ENCODE measurements at regions not wholly inside any gene's neighbourhood (a gene's known extent, or its start where the extent isn't known, plus 50 kb on each side); places are given as distances from the start of the nearest gene placed in this dataset.

- no peak for TF ChIP-seq POLR2AphosphoS5 (IDR thresholded peaks at IDR 0.05; ENCODE audit: low read depth, low read length)
- TF ChIP-seq TAF1 (IDR thresholded peaks at IDR 0.05; ENCODE audit: borderline replicate concordance, insufficient read depth, low read length), result no peak
- no peak for TF ChIP-seq SIN3A (IDR thresholded peaks at IDR 0.05; ENCODE audit: borderline replicate concordance, insufficient read depth, low read length)
These were observed 193.0 kb upstream of the E2F8 start for GRCh38 chr11:19433791-19434190.

Data from PFSK-1 (cell line).